ENCODE measurements at regions not wholly inside any gene's neighbourhood (a gene's known extent, or its start where the extent isn't known, plus 50 kb on each side); places are given as distances from the start of the nearest gene placed in this dataset.

DNA sequence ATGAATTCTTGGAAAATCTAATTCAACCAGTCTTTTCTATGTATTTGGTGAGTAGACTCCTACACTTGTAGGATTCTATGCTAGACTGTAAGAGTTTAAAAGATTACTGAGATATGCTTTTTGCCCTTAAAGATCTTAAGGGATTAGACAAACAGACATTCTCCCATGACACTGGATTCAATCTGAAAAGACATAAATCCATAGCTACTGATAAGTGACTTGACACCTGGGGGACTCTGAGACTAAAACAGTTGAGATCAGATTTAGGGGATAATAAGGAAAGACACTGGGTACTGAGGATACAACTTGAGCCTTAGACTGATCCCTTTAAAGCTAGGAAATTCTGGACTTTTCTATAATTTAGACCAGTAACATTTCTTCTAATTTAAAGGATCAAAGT is 1233.4 kb downstream of the XPNPEP1 start:
- TF ChIP-seq, protein P1, sequence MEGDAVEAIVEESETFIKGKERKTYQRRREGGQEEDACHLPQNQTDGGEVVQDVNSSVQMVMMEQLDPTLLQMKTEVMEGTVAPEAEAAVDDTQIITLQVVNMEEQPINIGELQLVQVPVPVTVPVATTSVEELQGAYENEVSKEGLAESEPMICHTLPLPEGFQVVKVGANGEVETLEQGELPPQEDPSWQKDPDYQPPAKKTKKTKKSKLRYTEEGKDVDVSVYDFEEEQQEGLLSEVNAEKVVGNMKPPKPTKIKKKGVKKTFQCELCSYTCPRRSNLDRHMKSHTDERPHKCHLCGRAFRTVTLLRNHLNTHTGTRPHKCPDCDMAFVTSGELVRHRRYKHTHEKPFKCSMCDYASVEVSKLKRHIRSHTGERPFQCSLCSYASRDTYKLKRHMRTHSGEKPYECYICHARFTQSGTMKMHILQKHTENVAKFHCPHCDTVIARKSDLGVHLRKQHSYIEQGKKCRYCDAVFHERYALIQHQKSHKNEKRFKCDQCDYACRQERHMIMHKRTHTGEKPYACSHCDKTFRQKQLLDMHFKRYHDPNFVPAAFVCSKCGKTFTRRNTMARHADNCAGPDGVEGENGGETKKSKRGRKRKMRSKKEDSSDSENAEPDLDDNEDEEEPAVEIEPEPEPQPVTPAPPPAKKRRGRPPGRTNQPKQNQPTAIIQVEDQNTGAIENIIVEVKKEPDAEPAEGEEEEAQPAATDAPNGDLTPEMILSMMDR (conservative IDR thresholded peaks at IDR 0.05; ENCODE audit: low read depth in 2 of 2), result no peak
- TF ChIP-seq POLR2AphosphoS5 (IDR thresholded peaks at IDR 0.05; ENCODE audit: low read depth), result no peak
- TF ChIP-seq EZH2 (IDR thresholded peaks at IDR 0.05; ENCODE audit: low read depth, unreplicated experiment), result no peak
- no peak for TF ChIP-seq EZH2phosphoT487 (IDR thresholded peaks at IDR 0.05; ENCODE audit: unreplicated experiment)

Data from GM23338 (cell line).